ENCODE measurements at regions not wholly inside any gene's neighbourhood (a gene's known extent, or its start where the extent isn't known, plus 50 kb on each side); places are given as distances from the start of the nearest gene placed in this dataset.
A peak's percentile ranks its signal among the peaks of the same experiment; 100 is the strongest.

DNA sequence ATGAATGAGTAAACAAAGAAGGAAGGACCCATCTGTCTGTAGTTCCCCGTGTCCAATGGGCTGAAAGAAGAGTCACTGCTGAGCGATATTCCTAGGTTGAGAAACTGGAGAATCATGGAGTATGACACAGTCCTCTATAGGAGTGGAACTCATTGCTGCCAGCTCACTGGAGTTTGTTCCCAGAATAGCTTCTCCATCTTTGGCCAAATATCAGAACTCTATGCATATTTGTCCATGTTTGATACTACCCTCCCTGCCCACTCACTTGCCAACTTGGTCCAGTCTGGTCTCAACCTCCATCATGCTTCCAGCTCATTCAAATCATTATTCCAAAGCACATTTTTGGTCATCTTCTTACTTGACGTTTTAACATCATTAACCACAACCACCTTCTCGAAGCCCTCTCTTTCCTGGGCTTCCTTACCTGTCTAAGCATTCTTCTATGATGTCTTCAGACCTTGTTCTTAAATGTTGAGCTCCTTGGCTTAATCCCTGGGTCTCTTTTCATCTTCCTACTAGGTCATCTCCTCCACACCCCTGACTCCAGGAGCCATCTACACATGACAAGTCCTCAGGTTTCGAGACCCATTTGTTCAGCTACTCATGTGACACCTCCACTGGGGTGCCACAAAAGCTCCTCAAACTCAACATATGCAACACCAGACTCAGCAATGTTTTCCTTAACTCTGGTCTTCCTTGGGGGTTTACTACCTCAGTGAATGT, 221.6 kb downstream of the MYCN start:
- no peak for DNase-seq

DNA sequence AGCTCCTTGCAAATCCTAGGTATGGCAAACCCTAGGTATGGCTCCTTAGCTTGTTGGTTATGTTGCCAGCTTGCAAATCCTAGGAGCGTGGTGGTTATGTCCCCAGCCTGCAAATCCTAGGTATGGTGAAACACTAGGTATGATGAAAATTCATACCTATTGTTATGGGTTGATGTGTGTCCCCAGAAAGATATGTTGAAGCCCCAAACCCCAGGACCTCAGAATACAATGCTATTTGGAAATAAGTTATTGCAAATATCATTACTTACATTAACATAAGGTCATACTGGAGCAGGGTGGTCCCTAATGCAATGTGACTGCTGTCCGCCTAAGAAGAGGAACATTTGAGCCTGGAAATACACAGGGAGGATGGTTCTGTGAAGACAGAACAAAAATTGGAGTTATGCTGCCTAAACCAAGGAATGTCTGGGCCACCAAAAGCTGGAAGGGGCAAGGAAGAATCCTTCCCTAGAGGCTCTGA, 220.8 kb downstream of the MYCN start:
- no peak for DNase-seq

DNA sequence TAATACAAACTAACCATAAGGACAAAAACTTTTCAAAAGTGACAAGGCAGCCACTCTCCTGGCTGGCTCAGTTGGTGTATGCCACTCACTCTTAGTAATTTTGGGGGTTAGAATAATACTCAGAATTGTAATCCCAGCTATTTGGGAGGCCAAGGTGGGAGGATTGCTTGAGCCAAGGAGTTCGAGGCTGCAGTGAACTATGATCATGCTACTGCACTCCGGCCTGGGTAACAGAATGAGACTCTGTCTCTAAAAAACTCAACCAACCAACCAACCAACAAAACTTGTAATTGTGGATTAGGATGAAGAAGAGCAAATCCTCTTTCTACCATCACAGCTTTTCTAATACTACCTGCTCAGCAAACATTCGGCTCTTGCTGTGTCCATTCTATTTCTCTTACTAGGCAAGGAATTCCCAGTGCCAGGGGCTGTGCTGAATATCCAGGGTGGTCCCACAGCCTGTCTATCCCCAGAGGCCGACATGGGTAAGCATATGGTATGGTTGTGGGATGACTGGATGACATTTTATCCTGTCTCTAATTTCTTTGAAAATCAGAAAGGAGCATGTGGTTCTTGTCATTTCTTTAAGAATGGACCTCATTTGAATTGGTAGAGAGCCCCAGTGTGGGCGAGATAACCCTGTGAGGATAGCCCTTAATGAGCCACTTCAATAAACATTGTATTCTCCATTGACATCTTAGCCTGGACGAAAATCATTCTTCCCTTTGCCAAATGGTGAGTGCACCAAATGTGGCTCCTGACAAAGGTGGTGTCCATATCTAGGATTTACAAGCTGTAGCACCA, 220.1 kb downstream of the MYCN start:
- DNase-seq, result no peak

DNA sequence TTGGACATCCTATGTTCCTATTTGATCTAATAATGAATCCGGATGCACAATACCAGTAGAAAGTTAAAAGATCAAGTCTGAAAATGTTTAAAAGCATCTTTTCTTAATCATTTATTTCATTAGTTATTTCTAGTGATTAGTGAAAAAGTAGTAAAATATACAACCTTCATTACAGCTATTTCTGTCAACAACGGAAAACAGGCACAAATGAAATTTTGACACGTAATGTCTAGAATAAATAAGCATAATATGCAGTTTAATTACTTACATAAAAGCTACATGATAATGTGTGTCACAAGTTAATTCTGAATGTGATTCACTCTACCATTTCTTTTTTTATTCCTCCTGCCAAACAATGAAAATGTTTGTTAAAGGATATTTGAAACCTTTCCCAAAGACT, 216.1 kb downstream of the MYCN start:
- no peak for DNase-seq

DNA sequence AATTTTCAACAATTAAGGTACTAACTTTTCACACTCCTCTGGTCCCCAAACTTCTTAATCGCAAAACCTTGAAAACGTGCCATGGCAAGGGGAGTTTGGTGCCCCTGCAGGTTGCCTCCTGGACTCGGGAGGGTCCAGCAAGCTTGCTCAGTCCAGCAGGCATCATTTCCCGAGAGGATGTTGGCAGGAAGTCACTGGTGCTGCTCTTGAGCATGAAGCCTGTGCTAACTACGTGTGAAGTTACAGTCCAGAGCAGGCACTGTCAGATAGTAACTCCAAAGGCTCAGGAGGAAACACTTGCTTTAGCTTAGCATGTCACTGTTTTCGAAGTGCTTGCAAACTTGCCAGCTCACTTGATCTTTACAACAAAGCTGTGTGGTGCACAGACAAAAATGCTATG, 215.4 kb downstream of the MYCN start:
- no peak for DNase-seq

DNA sequence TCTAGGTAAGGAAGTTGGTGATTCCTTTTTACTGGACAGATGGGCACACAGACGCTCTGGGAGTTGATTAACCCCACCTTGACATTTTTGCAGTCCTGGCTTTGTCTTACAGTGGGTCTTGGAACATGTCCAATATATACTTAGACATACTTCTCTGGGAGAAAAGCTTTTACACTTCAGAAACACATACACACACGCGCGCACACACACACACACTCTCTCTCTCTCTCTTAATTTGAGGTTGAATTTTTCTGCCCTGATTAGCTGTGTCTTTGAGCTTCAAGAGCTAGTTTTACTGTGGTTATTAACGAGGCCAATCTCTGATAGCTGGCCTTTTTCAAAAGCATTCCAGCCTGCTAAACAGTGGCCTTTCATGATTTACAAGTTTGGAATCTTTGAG, 215.0 kb downstream of the MYCN start:
- peak; percentile 44 for DNase-seq

DNA sequence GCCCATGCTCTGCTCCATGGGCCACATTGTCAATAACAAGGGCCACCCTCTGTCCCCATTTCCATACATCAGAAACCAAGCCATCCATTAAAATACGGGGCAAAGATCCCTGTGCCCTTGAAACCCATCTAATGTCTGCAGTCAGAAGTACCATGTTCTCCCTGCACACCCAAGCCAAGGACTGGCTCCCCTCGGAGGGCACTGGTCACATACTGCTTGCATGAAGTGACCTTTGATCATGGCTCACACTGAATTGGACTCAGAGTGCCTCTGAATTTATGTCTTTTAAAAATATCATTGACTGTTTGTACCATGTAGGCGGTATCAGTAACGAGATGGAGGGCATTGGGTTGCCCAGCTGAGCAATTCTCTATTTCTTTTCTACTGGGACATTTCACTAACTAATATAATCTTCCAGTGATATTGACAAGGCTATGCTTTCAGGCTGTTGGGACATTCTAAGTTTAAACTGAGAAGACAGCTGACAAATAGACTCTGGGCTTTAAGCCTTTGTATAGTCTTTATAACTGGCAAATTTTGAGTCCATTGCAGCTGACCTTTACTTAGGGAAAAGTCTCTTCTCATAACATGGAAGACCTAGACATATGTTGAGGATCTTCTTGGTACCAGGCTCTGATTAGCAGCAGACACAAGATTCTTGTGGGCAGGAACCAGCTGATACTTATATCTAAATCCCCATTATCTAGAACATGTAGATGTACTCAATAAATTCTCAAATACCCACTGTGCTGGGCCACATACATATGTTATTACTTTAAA, 214.3 kb downstream of the MYCN start:
- DNase-seq, result no peak

DNA sequence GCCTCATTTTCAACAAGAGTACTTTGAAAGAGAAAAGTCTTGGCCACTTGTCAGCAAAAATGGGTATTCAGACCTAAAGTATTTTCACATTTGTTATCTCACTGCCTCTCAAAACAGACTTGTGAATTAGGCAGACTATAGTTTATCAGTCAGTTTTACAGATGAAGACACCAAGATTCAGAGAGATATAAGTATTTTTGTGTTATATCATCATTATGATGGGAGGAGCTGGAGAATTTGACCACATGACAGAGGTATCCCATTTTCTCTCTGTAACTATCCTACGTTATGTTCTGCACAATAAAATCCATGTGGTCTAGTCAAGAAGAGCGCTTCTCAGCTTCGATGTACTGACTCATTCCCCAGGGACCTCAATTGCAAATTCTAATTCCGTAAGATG, 213.7 kb downstream of the MYCN start:
- no peak for DNase-seq

DNA sequence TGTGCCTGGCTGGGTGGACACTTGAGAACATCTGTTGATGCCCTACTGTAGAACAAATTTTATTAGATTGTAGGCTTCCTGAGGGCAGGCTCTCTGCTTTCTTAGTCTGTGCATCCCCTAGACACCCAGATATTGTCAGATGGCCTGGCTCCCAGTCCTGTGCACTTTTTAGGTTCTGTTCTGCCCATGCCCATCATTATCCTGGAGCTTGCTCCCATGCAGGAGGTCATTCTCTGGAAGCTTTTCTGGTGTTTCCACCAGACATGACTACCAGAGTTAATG, 213.3 kb downstream of the MYCN start:
- DNase-seq, result no peak

DNA sequence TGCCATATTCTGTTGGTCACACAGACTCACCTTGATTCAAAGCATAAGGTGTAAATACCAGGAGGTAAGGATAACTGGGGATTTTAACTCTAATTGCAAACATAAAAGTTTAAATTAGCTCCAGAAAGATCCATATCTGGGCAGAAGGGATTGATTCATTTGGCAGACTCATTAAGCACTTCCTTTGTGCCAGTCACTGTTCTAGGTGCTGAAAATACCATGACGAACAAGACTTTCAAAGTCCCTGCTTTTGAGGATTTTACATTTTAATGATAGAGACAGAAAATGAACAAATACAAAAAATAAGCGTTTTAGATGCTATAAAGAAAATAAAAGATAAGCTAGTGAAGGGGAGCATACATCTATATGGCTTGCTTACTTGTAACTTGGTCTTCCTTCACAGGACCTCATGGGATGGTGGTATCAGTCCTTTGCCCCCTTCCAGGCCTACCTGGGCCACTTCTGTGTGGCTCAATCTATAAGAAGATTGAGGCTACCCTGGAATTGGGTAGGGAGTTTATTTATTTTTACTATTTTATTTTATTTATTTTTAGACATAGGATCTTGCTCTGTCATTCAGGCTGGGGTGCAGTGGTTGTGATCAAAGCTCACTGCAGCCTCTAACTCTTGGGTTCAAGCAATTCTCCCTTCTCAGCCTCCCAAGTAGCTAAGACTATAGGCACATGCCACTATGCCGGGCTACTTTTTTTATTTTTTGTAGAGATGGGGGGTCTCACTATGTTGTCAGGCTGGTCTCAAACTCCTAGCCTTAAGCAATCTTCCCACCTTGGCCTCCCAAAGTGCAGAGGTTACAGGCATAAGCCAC, 212.8 kb downstream of the MYCN start:
- DNase-seq, result no peak

DNA sequence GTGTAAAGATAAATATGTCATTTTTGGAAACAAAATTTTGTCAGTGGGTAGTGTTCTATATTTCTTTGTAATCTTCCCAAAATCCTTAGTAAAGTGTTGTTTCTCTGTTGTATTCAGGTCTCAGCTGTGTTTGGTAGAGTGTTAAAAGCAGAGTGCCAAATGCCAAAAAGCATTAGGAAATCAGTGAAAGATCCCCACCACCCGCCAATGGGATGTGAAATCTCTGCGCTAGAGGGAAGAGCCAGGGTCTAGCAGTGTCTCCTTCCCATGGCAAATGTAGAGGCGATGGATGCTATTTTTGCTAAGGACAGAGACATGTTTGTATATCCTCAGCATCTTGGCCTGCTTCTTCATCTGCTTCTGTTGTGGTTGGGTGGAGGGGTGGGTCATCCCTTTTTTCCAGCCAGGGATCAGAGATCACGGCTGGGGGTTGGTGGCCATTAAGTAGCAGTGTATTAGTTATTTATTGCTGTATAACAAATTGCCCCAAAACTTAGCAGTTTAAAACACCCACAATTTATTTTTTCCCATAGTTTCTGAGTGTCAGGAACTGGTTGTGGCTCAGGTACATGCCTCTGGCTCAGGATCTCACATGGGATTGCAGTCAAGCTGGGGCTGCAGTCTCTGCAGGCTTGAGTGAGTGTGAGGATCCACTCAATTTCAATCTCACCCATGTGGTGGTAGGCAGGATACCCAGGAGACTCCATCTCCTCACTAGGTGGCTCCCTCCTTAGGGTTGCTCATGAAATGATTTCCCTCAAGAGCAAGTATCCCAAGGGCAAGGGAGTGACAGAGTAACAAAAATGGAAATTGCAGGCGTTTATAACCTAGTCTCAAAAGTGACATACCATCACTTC, 211.9 kb downstream of the MYCN start:
- DNase-seq, result no peak

DNA sequence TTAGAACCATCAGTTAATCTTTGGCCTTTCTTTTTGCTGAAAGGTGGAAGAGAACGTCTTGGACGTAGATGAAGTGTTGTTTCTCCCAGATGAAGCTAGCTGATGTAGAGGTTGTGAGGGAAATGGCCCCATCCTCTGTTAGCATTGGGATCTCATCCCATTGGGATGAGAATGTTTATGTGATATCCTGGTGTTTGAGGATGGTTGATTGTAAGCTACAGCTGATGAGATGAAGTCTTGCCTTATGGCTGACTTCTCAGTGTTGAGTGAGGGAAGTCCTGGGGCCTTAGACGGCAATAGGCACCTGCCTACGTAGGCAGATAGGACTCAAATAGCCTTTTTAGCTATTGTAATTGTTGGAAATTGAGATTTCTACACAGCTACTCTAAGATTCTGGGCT, 211.3 kb downstream of the MYCN start:
- no peak for DNase-seq

DNA sequence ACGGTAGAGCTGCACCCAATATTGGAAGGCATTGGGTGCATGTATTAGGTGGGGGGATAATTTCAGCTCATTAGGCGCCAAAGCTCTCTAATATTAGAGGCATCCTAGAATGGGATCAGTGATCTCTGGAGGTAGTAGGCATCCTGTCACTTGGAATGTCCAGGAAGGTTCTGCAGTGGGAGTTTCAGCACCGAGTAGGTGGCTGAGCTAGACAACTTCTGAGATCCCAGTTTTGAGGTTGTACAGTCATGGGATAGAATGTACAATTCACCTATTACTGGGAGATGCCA, 210.9 kb downstream of the MYCN start:
- no peak for DNase-seq

DNA sequence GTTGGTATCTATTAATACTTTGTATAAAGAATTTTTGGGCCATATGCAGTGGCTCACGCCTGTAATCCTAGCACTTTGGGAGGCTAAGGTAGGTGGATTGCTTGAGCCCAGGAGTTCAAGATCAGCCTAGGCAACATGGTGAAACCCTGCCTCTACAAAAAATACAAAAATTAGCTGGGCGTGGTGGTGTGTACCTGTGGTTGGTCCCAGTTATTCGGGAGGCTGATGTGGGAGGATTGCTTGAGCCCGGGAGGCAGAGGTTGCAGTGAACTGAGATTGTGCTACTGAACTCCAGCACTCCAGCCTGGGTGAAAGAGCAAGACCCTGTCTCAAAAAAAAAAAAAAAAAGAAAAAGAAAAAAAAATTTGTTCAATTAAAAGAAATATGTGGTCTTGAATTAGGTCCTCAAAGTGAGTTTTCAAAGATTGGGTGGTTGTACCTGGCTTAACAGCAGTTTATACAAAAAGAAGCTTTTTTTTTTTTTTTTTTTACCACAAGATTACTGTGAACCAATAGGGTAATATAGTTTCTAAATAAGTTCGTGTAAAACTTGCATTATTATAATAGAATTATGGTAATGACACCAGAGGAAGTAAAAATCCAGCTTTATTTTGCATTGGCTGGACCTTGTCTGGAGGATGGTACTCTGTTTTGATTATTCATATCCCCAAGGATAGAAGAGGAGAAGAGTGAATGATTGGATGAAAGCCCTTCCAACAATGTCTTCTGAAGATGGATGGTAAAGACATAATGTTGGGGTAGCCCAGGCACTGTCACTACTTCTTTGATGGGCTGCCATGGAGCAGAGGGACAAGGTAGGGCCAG, 210.3 kb downstream of the MYCN start:
- DNase-seq, result no peak

DNA sequence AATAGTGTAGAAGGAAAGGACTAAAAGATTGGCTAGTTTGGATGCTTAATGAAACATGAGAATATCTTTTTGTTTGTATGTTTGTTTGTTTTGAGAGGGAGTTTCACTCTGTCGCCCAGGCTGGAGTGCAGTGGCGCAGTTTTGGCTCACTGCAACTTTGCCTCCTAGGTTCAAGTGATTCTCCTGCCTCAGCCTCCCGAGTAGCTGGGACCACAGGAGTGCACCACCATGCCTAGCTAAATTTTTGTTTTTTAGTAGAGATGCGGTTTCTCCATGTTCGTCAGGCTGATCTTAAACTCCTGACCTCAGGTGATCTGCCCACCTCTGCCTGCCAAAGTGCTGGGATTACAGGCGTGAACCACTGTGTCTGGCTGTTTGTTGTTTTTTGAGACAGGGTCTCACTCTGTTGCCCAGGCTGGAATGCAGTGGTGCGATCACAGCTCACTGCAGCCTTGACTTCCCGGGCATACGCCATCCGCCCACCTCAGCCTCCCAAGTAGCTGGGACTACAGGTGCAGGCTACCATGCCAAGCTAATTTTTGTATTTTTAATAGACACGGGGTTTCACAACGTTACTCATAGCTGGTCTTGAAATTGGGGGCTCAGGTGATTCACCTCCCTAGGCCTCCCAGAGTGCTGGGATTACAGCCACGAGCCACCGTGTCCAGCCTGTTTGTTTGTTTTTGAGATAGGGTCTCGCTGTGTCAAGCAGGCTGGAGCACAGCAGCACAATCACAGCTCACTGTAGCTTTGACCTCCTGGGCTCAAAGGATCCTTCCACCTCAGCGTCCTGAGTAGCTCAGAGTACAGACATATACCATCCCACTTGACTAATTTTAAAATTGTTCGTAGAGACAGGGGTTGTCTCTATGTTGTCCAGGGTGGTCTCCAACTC, 209.2 kb downstream of the MYCN start:
- DNase-seq, result no peak

DNA sequence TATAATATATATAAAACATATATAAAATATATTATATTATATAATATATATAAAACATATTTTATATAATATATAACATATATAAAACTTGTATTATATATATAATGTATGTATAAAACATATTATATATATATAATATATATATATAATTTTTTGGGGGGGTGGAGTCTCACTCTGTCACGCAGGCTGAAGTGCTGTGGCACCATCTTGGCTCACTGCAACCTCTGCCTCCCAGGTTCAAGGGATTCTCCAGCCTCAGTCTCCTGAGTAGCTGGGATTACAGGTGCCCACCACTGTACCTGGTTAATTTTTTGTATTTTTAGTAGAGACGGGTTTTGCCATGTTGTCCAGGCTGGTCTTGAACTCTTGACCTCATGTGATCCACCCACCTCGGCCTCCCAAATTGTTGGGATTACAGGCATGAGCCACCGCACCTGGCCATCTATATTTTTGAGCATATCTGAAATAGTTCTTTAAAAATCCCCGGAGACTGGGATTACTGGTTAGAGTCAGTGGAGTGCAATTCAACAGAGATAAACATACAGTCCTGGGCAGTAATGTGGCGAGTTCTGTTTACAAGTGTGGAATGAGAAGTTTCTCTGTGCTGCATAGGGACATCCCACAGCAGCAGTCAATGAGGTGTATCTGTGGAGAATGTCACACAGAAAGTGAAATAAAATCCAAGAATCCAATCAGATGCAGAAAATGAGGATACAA, 208.4 kb downstream of the MYCN start:
- no peak for DNase-seq

DNA sequence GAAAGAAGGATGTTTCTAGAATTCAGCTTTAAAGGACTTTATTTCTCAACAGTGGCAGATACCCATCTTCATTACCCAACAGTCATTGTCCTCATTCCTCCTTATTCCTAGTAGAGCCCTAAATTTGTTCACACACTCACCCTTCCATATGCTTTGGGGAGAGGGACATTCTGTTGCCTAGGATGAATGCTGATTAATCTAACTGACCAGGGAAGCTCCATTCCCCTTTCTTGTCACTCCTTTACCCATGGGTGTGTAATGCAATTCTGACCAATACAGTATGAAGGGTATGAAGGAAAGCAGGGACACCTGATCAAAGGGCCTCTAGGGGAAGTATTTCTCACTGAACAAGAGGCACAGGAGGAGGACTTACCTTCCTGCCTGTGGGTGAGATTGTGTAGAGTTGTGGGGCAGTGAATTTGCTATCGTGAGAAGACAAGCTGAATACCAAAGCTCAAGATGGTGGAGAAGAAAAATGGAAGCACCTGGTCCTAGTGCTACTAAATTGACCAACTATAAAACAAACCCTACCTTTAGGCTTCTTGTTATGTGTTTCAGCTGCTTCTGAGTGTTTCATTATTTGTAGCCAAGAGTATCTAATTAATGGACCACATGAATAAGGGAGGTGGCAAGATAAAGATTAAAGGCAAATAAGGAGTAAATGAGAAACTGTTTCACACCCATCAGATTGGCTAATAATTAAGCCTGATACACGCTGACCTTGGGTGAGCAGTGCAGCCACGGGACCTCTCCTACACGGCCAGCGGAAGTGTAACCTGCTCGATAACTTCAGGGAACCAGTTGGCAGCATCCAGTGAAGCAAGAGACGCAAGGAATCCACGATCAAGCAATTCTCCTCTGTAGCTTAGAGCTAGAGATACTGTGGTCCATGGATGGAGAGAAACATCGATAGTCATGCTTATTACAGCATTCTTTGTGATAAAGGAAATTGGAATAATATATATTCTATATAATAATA, 202.3 kb downstream of the MYCN start:
- DNase-seq, result no peak

DNA sequence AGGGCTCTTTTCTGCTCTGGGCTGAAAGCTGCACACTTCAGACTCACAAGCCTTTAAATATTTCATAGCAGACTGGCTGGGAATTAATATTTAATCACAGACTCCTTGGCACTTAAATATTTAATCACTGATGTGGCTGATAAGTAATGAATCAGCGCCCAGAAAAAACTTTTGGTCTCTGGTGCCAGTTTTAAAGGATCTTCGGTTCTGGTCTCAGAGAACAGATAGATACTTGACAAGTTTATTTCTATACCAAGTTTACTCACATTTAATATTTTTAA, 201.2 kb downstream of the MYCN start:
- no peak for DNase-seq
